Colonic mucosa (tissue), 4 donors: ENCODE measurements at regions not wholly inside any gene's neighbourhood (a gene's known extent, or its start where the extent isn't known, plus 50 kb on each side); places are given as distances from the start of the nearest gene placed in this dataset.
A peak's percentile ranks its signal among the peaks of the same experiment; 100 is the strongest.
"Not testable (repeated sequence)": the region's sequence is repeated elsewhere in the genome, so short reads cannot be mapped to it uniquely, and the experiment has no call there.

ENCODE experiments used
- DNase-seq: peaks from one replicate; pipeline ENCODE4 v3.0.0-alpha.2; 2020
- H3K27ac ChIP-seq: fragments of 200-600 bp; one replicate; pipeline ENCODE4 v1.8.0; 2021
- H3K27me3 ChIP-seq: fragments of 200-600 bp; one replicate; pipeline ENCODE4 v1.8.0; 2021
- H3K36me3 ChIP-seq: fragments of 200-600 bp; one replicate; pipeline ENCODE4 v1.8.0; 2021
- H3K4me1 ChIP-seq: fragments of 200-600 bp; one replicate; pipeline ENCODE4 v1.8.0; 2021; ENCODE audit warnings: mild to moderate bottlenecking
- H3K4me3 ChIP-seq: fragments of 200-600 bp; one replicate; pipeline ENCODE4 v1.8.0; 2021
- H3K9ac ChIP-seq, 2 donors: one replicate each; pipeline ENCODE4 v1.7.0; 2013; ENCODE audit warnings: control low read depth in 2 of 2, low read depth in 2 of 2, low read length in 2 of 2
- H3K9me3 ChIP-seq: fragments of 200-600 bp; one replicate; pipeline ENCODE4 v1.8.0; 2021
- CTCF ChIP-seq: fragments of 200-600 bp; IDR thresholded peaks from one replicate; pipeline ENCODE4 v1.8.0; 2022; ENCODE audit warnings: antibody characterized with exemption, mild to moderate bottlenecking
- intact Hi-C: fragments of 100-400 bp; cut with DNase I; formaldehyde crosslinking; loops from one replicate; pipeline ENCODE4 v1.14.1; 2022
- donor health status: healthy.
- donor health status: DM: no; HTN: no; CAD: no.
- donor health status: DM: no; HTN: no; CAD: no.

DNA sequence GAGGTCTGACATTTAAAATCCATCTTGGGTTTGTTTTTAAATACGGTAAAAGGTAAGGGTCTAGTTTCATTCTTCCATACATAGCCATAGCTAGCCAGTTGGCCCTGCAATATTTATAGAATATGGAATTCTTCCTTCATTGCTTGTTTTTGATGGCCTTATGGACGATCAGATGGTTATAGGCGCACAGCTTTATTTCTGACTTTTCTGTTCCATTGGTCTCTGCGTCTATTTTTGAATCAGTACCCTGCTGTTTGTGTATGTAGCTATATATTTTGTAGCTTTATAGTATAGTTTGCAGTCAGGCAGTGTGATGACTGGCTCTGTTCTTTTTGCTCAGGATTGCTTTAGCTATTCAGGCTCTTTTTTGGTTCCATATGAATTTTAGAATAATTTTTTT, 366.8 kb upstream of the MIS18BP1 start:
- no peak for TF ChIP-seq CTCF
- intact Hi-C loops, result no loop called here
- H3K4me1 ChIP-seq, result no peaks in the 10 kb centered on the region
- H3K9me3 ChIP-seq, result no peaks in the 10 kb centered on the region
- no peak overlapping the region for H3K27ac ChIP-seq
- H3K4me3 ChIP-seq, result no peak overlapping the region
- H3K27me3 ChIP-seq, result no peaks in the 10 kb centered on the region
- no peak overlapping the region for H3K9ac ChIP-seq
- H3K36me3 ChIP-seq, result no peaks in the 10 kb centered on the region
- no peak for DNase-seq

GRCh38 chr14:45610318-45610717, 357.3 kb upstream of the MIS18BP1 start:
- peak; percentile 24 for TF ChIP-seq CTCF
- Histone ChIP-seq H3K27me3 (no peaks in the 10 kb centered on the region), H3K9me3 (no peaks in the 10 kb centered on the region), H3K4me1 (no peaks in the 10 kb centered on the region), H3K4me3 (no peak overlapping the region), H3K9ac (no peak overlapping the region), H3K36me3 (no peaks in the 10 kb centered on the region), H3K27ac (no peak overlapping the region)
- intact Hi-C loops, result loop anchor here (5.0 kb wide), 1 partner anchor 332 kb away; no protein-coding TSS in a partner anchor
- no peak for DNase-seq

DNA sequence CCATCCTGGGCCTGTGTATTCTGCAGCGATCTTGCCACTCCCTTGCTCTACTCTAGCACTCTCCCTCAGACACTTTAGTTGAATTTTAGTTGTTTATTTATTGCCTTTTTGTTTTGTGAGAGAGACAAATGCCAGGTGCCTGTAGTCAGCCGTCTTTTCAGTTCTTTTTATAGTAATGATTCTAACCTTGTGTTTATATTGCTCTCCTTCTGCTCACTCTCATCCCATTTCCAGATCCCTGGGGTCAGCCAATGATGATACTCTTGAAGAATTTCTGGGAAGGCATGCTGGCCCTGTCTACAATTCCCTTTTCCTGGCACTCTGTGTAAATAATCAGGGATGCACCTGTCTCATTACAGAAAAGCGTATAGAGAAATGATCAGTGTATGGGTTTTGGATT, 334.1 kb upstream of the MIS18BP1 start:
- H3K4me3 ChIP-seq, result no peak overlapping the region
- H3K9ac ChIP-seq, result no peak overlapping the region
- H3K27me3 ChIP-seq, result no peaks in the 10 kb centered on the region
- H3K36me3 ChIP-seq, result no peaks in the 10 kb centered on the region
- H3K27ac ChIP-seq, result no peak overlapping the region
- intact Hi-C loops, result no loop called here
- TF ChIP-seq CTCF, result no peak
- H3K4me1 ChIP-seq, result no peaks in the 10 kb centered on the region
- DNase-seq, result no peak
- H3K9me3 ChIP-seq, result no peaks in the 10 kb centered on the region

DNA sequence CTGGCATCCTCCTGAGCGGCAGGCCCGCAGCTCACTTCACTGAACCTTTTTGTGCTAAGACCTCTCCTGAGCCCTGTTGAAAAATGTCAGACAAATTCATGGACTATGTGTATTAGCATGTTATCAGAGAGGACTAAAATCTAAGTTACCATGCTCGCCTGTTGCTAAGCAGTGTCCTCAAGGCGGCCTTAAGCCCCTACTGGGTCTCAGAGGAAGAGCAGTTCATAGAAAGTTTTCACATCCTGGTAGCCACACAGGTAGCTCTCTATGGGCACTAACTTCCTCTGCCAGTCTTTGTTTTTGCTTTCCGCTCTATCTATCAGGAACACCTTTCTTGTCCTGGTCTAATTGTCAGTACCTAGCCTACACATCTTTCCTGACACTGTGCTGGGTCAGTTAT, 306.6 kb upstream of the MIS18BP1 start:
- Histone ChIP-seq H3K4me3 (no peak overlapping the region), H3K27ac (no peak overlapping the region), H3K9me3 (no peaks in the 10 kb centered on the region), H3K36me3 (no peaks in the 10 kb centered on the region), H3K9ac (no peak overlapping the region), H3K4me1 (no peaks in the 10 kb centered on the region), H3K27me3 (no peaks in the 10 kb centered on the region)
- intact Hi-C loops, result no loop called here
- DNase-seq, result no peak
- TF ChIP-seq CTCF, result no peak

- no peak for DNase-seq
- H3K27me3 ChIP-seq, result no peaks in the 10 kb centered on the region
- no peak for TF ChIP-seq CTCF
- no peak overlapping the region for H3K9ac ChIP-seq
- H3K27ac ChIP-seq, result no peak overlapping the region
- no peaks in the 10 kb centered on the region for H3K9me3 ChIP-seq
- H3K4me3 ChIP-seq, result no peak overlapping the region
- intact Hi-C loops, result no loop called here
- H3K36me3 ChIP-seq, result no peaks in the 10 kb centered on the region
- H3K4me1 ChIP-seq, result no peaks in the 10 kb centered on the region
These were observed 305.2 kb upstream of the MIS18BP1 start for GRCh38 chr14:45558183-45558582.

DNA sequence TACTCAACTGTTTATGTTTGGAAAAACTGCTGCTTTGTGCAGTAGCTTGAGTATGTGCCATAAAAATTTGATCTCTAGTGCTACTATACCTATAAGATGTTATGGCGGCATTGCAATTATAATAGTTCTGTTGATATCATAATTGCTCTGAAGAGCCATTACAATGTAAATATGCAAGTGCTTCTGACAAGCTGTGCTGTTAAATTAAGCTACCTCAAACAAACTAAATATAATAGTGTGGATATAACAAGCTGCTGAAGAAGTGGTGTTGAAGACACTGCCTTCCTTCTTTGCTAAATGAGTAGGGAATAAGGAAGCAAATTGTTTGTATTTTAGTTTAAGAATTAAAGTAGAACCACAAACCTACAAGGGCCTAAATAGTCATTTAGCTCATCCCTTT, 301.0 kb upstream of the MIS18BP1 start:
- TF ChIP-seq CTCF, result no peak
- intact Hi-C loops, result no loop called here
- no peaks in the 10 kb centered on the region for H3K4me1 ChIP-seq
- H3K9me3 ChIP-seq, result no peaks in the 10 kb centered on the region
- H3K9ac ChIP-seq, result no peak overlapping the region
- H3K27me3 ChIP-seq, result no peaks in the 10 kb centered on the region
- no peak overlapping the region for H3K27ac ChIP-seq
- DNase-seq, result no peak
- H3K4me3 ChIP-seq, result no peak overlapping the region
- no peaks in the 10 kb centered on the region for H3K36me3 ChIP-seq

- H3K4me3 ChIP-seq, result peak overlapping the region; percentile 23
- H3K9me3 ChIP-seq, H3K4me1 ChIP-seq, intact Hi-C loops, H3K9ac ChIP-seq, H3K27me3 ChIP-seq, H3K27ac ChIP-seq, H3K36me3 ChIP-seq: not testable (repeated sequence)
- DNase-seq, result peak; percentile 53
These were observed 298.3 kb upstream of the MIS18BP1 start for GRCh38 chr14:45551240-45551820.
